Omental fat pad (tissue), 3 donors: ENCODE measurements at regions not wholly inside any gene's neighbourhood (a gene's known extent, or its start where the extent isn't known, plus 50 kb on each side); places are given as distances from the start of the nearest gene placed in this dataset.

Experiments used
- ATAC-seq: fragments of 150-250 bp; one replicate; pipeline ENCODE4 v1.9.1; 2016; ENCODE audit warnings: mild to moderate bottlenecking, moderate library complexity; ENCODE audit not compliant: low FRiP score
- DNase-seq: peaks from one replicate; pipeline ENCODE4 v3.0.0-alpha.2; 2019; ENCODE audit warnings: low spot score
- TF ChIP-seq, protein P1 (sequence below), 3 donors: fragments of 450-650 bp; IDR thresholded peaks; one replicate each; pipeline ENCODE4 v1.5.1; 2016 to 2017; ENCODE audit warnings: antibody characterized with exemption in 3 of 3, mild to moderate bottlenecking in 3 of 3, moderate library complexity in 2 of 3

DNA sequence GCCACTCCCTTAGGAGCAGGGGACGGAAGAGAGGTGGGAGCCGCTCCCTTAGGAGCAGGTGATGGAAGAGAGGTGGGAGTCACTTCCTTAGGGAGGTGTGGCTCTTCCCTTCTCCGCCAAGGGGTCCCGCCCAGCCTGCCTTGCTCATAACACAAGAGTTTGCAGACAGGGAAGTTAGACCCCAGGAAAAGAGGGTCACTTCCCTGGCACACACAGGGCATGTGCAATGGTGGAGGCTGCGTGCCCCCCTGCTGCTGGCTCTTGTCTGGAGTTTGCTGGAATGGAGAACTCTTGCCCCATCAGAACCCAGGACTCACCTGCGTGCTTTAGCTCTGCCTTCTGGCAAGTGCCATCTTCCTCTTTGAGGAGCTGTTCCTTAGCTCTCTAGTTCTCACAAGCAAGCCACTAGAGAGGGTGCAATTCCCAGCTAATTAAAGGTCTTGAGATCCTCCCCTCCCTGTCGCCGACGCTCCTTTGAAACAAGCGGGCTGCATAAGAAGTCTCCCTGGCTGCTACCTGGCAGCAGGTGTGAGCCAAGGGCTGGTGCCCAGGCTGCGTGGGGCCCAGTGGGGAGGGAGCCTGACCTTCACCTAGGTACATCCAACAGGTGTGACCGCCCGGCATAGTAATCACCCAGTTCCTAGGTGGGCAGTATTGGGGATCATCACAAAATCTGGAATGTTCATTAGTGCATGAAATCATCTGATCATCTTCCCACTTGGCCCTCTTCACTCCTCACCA lies 281.6 kb downstream of the ZNF536 start:
- TF ChIP-seq, protein P1, sequence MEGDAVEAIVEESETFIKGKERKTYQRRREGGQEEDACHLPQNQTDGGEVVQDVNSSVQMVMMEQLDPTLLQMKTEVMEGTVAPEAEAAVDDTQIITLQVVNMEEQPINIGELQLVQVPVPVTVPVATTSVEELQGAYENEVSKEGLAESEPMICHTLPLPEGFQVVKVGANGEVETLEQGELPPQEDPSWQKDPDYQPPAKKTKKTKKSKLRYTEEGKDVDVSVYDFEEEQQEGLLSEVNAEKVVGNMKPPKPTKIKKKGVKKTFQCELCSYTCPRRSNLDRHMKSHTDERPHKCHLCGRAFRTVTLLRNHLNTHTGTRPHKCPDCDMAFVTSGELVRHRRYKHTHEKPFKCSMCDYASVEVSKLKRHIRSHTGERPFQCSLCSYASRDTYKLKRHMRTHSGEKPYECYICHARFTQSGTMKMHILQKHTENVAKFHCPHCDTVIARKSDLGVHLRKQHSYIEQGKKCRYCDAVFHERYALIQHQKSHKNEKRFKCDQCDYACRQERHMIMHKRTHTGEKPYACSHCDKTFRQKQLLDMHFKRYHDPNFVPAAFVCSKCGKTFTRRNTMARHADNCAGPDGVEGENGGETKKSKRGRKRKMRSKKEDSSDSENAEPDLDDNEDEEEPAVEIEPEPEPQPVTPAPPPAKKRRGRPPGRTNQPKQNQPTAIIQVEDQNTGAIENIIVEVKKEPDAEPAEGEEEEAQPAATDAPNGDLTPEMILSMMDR (IDR thresholded peaks at IDR 0.05), result no peak
- DNase-seq (no peak), ATAC-seq (no peak)

DNA sequence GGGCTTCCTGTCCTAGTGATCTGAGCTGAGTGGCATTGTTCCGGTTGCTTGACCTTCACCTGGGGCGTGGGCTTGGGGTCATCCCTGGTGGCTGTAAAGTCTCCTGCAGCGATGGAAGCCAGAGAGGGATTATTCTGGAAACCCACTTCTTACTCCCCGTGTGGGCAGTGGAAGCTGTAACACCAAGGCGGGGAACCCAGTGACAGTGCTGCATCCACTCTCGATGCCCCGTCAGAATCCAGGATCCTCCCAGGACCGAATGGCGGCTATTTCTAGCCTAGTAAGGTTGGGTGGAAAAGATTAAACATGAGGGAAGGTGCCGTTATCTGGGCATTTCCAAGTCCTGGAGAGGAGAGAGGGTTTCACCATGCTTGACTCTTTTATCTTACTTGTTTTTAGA lies 280.6 kb downstream of the ZNF536 start:
- ATAC-seq, result no peak
- TF ChIP-seq, protein P1 (IDR thresholded peaks at IDR 0.05), result no peak
- no peak for DNase-seq

DNA sequence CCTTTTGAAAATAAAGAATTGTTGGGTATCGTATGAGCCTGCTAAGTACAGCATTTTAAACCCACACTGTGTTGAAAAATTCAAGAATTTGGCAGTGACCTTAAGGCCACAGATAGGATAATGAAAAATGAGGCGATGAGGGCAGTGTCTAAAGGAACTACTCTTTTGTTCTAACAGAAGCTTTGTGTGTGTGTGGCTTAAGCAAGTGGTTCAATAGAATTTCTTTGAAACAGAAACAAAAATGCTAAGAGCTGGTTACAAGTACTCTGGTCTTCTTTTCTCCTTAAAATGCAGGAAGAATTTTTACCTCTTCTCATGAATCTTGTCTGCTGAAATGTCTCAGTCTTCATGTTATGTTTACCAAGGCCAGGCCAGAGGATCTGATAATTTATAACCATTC lies 279.5 kb downstream of the ZNF536 start:
- no peak for DNase-seq

GRCh38 chr19:30651066-30651465 lies 278.9 kb downstream of the ZNF536 start:
- DNase-seq (no peak), ATAC-seq (no peak)
- TF ChIP-seq, protein P1 (IDR thresholded peaks at IDR 0.05), result no peak

More for the DNA sequence above, 279.5 kb downstream of the ZNF536 start:
- no peak for ATAC-seq
- TF ChIP-seq, protein P1 (IDR thresholded peaks at IDR 0.05), result no peak

GRCh38 chr19:30649934-30650614 lies 277.9 kb downstream of the ZNF536 start:
- ATAC-seq, result no peak
- TF ChIP-seq, protein P1 (IDR thresholded peaks at IDR 0.05), result no peak
- DNase-seq, result no peak

- TF ChIP-seq, protein P1 (IDR thresholded peaks at IDR 0.05), result no peak
- ATAC-seq, result no peak
- DNase-seq, result no peak
These were observed 277.0 kb downstream of the ZNF536 start for GRCh38 chr19:30648866-30649862.
